HCT116 (cell line): ENCODE measurements at regions not wholly inside any gene's neighbourhood (a gene's known extent, or its start where the extent isn't known, plus 50 kb on each side); places are given as distances from the start of the nearest gene placed in this dataset.

Experiments
- ATAC-seq: fragments of 200-7000 bp; cut with Tn5 transposase; 2 replicates; pipeline ENCODE4 v1.9.1; 2020; ENCODE audit warnings: mild to moderate bottlenecking, moderate library complexity
- BruUV-seq: library from RNA; stranded (reverse); fragments of 400-500 nt; replicated peaks from 2 replicates; lab custom pipeline; 2021; lab: Mats Ljungman, UMichigan
- CTCF ChIA-PET: fragments of 300-600 bp; sonication (Branson Sonifier 250); formaldehyde crosslinking; loops from one replicate; lab custom pipeline; 2021; ENCODE audit warnings: antibody characterized with exemption; lab: Charles Lee
- POLR2A ChIA-PET: fragments of 300-600, 350-600 bp; sonication (Branson Sonifier 250); formaldehyde crosslinking; loops from one replicate; lab custom pipeline; 2021; ENCODE audit warnings: antibody characterized with exemption; lab: Charles Lee
- RAD21 ChIA-PET, 2 experiments: fragments of 300-600 bp; sonication (Branson Sonifier 250); formaldehyde crosslinking; loops; one replicate each; lab custom pipeline; 2023; ENCODE audit warnings: low total read pairs in 2 of 2; ENCODE audit not compliant: uncharacterized antibody in 2 of 2, unreplicated experiment in 2 of 2, low non-redundant PET in 1 of 2; lab: Charles Lee
- DNase-seq: peaks from one replicate; pipeline ENCODE4 v3.0.0-alpha.2; 2010; ENCODE audit warnings: low read depth, low spot score
- H2AFZ ChIP-seq: fragments of 200-600 bp; shearing (Covaris generic), sonication (generic); 2 replicates; pipeline ENCODE4 v1.6.1; 2017; ENCODE audit warnings: low read depth, mixed run types, mixed read lengths, antibody characterized with exemption, low read length; ENCODE audit not compliant: poor library complexity, severe bottlenecking
- H3K27ac ChIP-seq: 2 replicates; pipeline ENCODE4 v1.5.1; 2012; ENCODE audit warnings: low read depth, low read length
- H3K27me3 ChIP-seq: fragments of 200-600 bp; sonication (generic); 2 replicates; pipeline ENCODE4 v1.6.1; 2016; ENCODE audit warnings: mixed run types, low read length, mixed read lengths; ENCODE audit not compliant: insufficient read depth
- H3K36me3 ChIP-seq, 2 experiments: fragments of 200-500 bp in 1 of 2; fragments of 200-600 bp in 1 of 2; sonication (Bioruptor generic) in 1 of 2; sonication (generic) in 1 of 2; 2 replicates each; pipeline versions ENCODE4 v1.5.1 to v1.6.1; 2014 to 2016; ENCODE audit warnings: low read length in 2 of 2, inconsistent platforms in 1 of 2, mixed read lengths in 1 of 2, mixed run types in 1 of 2; ENCODE audit not compliant: insufficient read depth in 2 of 2, control insufficient read depth in 1 of 2
- H3K4me1 ChIP-seq, 2 experiments: fragments of 200-600 bp in 1 of 2; sonication (generic) in 1 of 2; 2 replicates each; pipeline versions ENCODE4 v1.5.1 to v1.6.1; 2012 to 2017; ENCODE audit warnings: low read length in 2 of 2, inconsistent platforms in 1 of 2, mild to moderate bottlenecking in 1 of 2, mixed read lengths in 1 of 2, mixed run types in 1 of 2, moderate library complexity in 1 of 2; ENCODE audit not compliant: insufficient read depth in 2 of 2, control insufficient read depth in 1 of 2
- H3K4me2 ChIP-seq: fragments of 200-600 bp; sonication (generic); 2 replicates; pipeline ENCODE4 v1.6.1; 2017; ENCODE audit warnings: mixed run types, low read length, mixed read lengths
- H3K4me3 ChIP-seq, 2 experiments: fragments of 200-600 bp in 1 of 2; sonication (generic) in 1 of 2; replicated peaks in 1 of 2; 2 replicates each; pipeline ENCODE4 v1.5.1; 2011 to 2016; ENCODE audit warnings: low read length in 2 of 2, control low read depth in 1 of 2, low read depth in 1 of 2, mild to moderate bottlenecking in 1 of 2, mixed read lengths in 1 of 2, mixed run types in 1 of 2
- H3K79me2 ChIP-seq: fragments of 200-600 bp; sonication (generic); 2 replicates; pipeline ENCODE4 v1.6.1; 2017; ENCODE audit warnings: mild to moderate bottlenecking, mixed run types, low read length, moderate library complexity, mixed read lengths; ENCODE audit not compliant: insufficient read depth
- H3K9ac ChIP-seq: fragments of 200-600 bp; sonication (generic); 2 replicates; pipeline ENCODE4 v1.6.1; 2016; ENCODE audit warnings: low read length, mixed read lengths
- H3K9me2 ChIP-seq: fragments of 200-600 bp; sonication (generic), shearing (Covaris generic); 2 replicates; pipeline ENCODE4 v1.6.1; 2017; ENCODE audit warnings: mixed run types, mild to moderate bottlenecking, moderate library complexity; ENCODE audit not compliant: insufficient read depth
- H3K9me3 ChIP-seq, 2 experiments: fragments of 200-500 bp in 1 of 2; fragments of 200-600 bp in 1 of 2; sonication (Bioruptor generic) in 1 of 2; sonication (generic) in 1 of 2; 2 replicates each; pipeline ENCODE4 v1.6.1; 2014 to 2017; ENCODE audit warnings: low read length in 2 of 2, mixed read lengths in 2 of 2, inconsistent platforms in 1 of 2, low read depth in 1 of 2, mild to moderate bottlenecking in 1 of 2, mixed run types in 1 of 2, moderate library complexity in 1 of 2; ENCODE audit not compliant: control insufficient read depth in 1 of 2, insufficient read depth in 1 of 2
- H4K20me1 ChIP-seq: fragments of 200-600 bp; sonication (generic), shearing (Covaris generic); 2 replicates; pipeline ENCODE4 v1.6.1; 2017; ENCODE audit warnings: mixed run types, mild to moderate bottlenecking, moderate library complexity; ENCODE audit not compliant: insufficient read depth
- CBX3 ChIP-seq: IDR thresholded peaks from 2 replicates; pipeline ENCODE4 v1.6.1; 2012; ENCODE audit warnings: low read depth
- EGR1 ChIP-seq: IDR thresholded peaks from 2 replicates; pipeline ENCODE4 v1.6.1; 2012; ENCODE audit warnings: low read depth
- ELF1 ChIP-seq: IDR thresholded peaks from 2 replicates; pipeline ENCODE4 v1.6.1; 2012; ENCODE audit warnings: low read depth, borderline replicate concordance
- EZH2 ChIP-seq: fragments of 200-600 bp; sonication (generic); IDR thresholded peaks from 2 replicates; pipeline ENCODE4 v1.6.1; 2017; ENCODE audit warnings: antibody characterized with exemption, mixed run types
- EZH2phosphoT487 ChIP-seq: fragments of 200-600 bp; IDR thresholded peaks from 2 replicates; pipeline ENCODE4 v1.6.1; 2018; ENCODE audit warnings: antibody characterized with exemption, borderline replicate concordance
- FOSL1 ChIP-seq: IDR thresholded peaks from 2 replicates; pipeline ENCODE4 v1.6.1; 2012; ENCODE audit warnings: low read depth
- POLR2AphosphoS5 ChIP-seq: IDR thresholded peaks from 2 replicates; pipeline ENCODE4 v1.6.1; 2011; ENCODE audit warnings: mild to moderate bottlenecking, low read depth, low read length, moderate library complexity
- RAD21 ChIP-seq: IDR thresholded peaks from 2 replicates; pipeline ENCODE4 v1.6.1; 2012; ENCODE audit warnings: low read depth, mild to moderate bottlenecking
- SIN3A ChIP-seq: IDR thresholded peaks from 2 replicates; pipeline ENCODE4 v1.6.1; 2012; ENCODE audit warnings: low read depth
- SP1 ChIP-seq: IDR thresholded peaks from 2 replicates; pipeline ENCODE4 v1.6.1; 2012; ENCODE audit warnings: low read depth
- TCF7L2 ChIP-seq: IDR thresholded peaks from 2 replicates; pipeline ENCODE4 v1.7.0; 2011; ENCODE audit warnings: borderline replicate concordance, inconsistent platforms; ENCODE audit not compliant: insufficient read depth, insufficient read length; ENCODE audit errors: extremely low read depth
- ZFX ChIP-seq: fragments of 450-650 bp; IDR thresholded peaks from 2 replicates; pipeline ENCODE4 v1.6.1; 2017
- ZNF274 ChIP-seq: fragments of 200-500 bp; sonication (Bioruptor generic); IDR thresholded peaks from 2 replicates; pipeline ENCODE4 v1.6.1; 2014; ENCODE audit warnings: mild to moderate bottlenecking, low read depth, low read length, inconsistent platforms
- intact Hi-C: fragments of 100-400 bp; cut with micrococcal nuclease; formaldehyde crosslinking; loops from 2 replicates; pipeline ENCODE4 v1.10.0; 2022
- TF ChIP-seq, protein P1 (sequence below), 3 experiments: fragments of 200-600 bp in 1 of 3; sonication (generic) in 1 of 3; IDR thresholded peaks in 2 of 3; conservative IDR thresholded peaks in 1 of 3; 2 replicates each; pipeline ENCODE4 v1.5.1; 2012 to 2017; ENCODE audit warnings: low read depth in 2 of 3, low read length in 2 of 3, antibody characterized with exemption in 1 of 3, borderline replicate concordance in 1 of 3, control low read depth in 1 of 3, mild to moderate bottlenecking in 1 of 3, mixed read lengths in 1 of 3, mixed run types in 1 of 3, moderate library complexity in 1 of 3; ENCODE audit not compliant: insufficient read depth in 1 of 3

DNA sequence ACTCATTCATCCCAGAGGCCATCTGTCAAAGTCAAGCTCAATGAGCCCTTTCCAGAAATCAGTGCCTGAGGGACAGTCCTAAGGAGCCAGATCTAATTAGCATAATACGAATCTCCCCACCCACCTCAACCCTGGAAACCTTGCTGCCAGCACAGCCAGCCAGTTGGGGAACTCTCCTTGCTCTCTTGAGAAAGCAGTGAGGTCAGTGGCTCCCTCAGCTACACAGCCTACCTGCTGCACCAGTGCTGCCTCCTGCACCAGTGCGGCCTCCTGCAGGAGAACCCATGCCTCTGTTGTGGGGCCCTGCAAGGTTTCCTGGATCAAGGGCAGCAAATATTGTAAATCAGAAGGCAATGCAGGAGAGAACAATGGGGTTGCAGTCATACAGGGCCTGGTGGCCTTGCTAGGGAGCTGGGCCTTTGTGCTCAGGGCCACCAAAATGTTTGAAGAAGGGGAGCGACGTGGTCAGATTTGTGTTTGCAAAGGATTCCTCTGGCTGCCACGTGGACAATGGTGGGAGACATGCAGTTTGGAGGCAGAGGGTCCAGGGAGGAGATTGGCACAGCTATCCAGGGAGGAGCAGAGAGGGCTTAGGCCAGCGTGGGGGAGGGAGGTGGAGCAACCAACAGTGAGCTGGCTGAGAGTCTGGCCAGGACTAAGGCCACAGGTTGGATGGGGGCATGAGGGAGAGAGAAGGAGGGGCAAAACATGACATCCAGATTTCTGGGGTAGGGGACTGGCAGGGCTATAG is 124.3 kb upstream of the MAMLD1 start:
- H3K9me3 ChIP-seq = no peaks in the 10 kb centered on the region
- no peaks in the 10 kb centered on the region for H3K79me2 ChIP-seq
- no peaks in the 10 kb centered on the region for H4K20me1 ChIP-seq
- DNase-seq (no peak), ATAC-seq (no peak)
- no peaks in the 10 kb centered on the region for H3K27me3 ChIP-seq
- no peak overlapping the region for H3K9ac ChIP-seq
- H3K4me2 ChIP-seq = no peak overlapping the region
- POLR2A ChIA-PET = no interaction called here
- no peak overlapping the region for H3K4me3 ChIP-seq
- no peak overlapping the region for H2AFZ ChIP-seq
- CTCF ChIA-PET = no interaction called here
- intact Hi-C loops = no loop called here
- BruUV-seq = no TSS peak
- H3K4me1 ChIP-seq = peaks cover 0 to 8% of the 10 kb centered on the region in 2 experiments; a peak in 2 of 4 replicates
- H3K9me2 ChIP-seq = no peaks in the 10 kb centered on the region
- H3K36me3 ChIP-seq = no peaks in the 10 kb centered on the region
- RAD21 ChIA-PET = no interaction called here
- no peak overlapping the region for H3K27ac ChIP-seq
- TF ChIP-seq POLR2AphosphoS5 = no peak
- no peak for TF ChIP-seq FOSL1
- no peak for TF ChIP-seq SP1
- no peak for TF ChIP-seq CBX3
- no peak for TF ChIP-seq EGR1
- no peak for TF ChIP-seq EZH2
- TF ChIP-seq RAD21 = no peak
- no peak for TF ChIP-seq ELF1
- no peak for TF ChIP-seq ZNF274
- TF ChIP-seq, protein P1, sequence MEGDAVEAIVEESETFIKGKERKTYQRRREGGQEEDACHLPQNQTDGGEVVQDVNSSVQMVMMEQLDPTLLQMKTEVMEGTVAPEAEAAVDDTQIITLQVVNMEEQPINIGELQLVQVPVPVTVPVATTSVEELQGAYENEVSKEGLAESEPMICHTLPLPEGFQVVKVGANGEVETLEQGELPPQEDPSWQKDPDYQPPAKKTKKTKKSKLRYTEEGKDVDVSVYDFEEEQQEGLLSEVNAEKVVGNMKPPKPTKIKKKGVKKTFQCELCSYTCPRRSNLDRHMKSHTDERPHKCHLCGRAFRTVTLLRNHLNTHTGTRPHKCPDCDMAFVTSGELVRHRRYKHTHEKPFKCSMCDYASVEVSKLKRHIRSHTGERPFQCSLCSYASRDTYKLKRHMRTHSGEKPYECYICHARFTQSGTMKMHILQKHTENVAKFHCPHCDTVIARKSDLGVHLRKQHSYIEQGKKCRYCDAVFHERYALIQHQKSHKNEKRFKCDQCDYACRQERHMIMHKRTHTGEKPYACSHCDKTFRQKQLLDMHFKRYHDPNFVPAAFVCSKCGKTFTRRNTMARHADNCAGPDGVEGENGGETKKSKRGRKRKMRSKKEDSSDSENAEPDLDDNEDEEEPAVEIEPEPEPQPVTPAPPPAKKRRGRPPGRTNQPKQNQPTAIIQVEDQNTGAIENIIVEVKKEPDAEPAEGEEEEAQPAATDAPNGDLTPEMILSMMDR (IDR thresholded peaks at IDR 0.05 in 2 of 3, conservative IDR thresholded peaks at IDR 0.05 in 1 of 3; ENCODE audit: borderline replicate concordance in 1 of 3, insufficient read depth in 1 of 3, low read depth in 2 of 3, low read length in 2 of 3) = no peak
- TF ChIP-seq ZFX = no peak
- no peak for TF ChIP-seq EZH2phosphoT487
- TF ChIP-seq TCF7L2 = no peak
- TF ChIP-seq SIN3A = no peak
